ENCODE measurements at regions not wholly inside any gene's neighbourhood (a gene's known extent, or its start where the extent isn't known, plus 50 kb on each side); places are given as distances from the start of the nearest gene placed in this dataset.

DNA sequence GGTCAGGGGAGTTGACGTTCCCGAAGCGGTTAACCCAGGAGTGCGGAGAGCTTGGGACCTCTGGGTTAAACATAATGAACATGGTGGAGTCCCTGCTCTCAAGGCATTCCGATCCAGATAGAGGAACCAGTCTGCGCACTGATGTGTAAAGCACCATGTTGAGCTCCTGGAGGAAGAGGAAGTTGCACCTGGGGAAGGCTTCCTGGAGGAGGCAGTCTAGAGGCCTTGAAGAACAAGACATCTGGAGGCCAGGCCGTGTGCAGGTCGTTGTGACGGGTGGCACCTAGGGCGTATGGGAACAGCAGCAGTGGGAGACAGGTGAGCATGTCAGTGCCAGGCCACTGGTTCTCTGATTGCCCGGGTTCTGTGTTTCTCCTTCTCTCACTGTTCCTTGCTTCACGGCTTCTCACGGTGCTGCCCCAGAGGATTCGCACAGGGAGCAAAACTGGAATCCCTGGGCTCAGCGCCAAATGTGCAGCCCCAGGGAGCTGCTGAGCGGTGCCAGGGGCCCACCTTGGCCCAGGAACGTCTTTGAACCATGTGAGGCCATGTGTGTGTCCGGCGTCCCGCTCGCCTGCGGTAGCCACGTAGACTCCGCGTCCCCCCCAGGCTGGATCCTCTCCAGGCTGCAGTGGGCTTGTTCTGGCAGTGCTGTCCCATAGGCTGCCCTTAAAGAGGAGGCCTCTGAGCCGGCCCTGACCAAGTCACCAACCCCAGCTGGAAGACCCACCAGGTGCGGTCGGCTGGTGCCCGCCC, 122.9 kb upstream of the GALNT2 start:
- no peak overlapping the region for H3K4me3 ChIP-seq (ENCODE audit: severe bottlenecking)
- no peak overlapping the region for H3K27ac ChIP-seq (ENCODE audit: poor library complexity, severe bottlenecking)
- no peaks in the 10 kb centered on the region for H3K27me3 ChIP-seq (ENCODE audit: insufficient read depth, poor library complexity, severe bottlenecking)
- ATAC-seq (ENCODE audit: low read depth) (no peak), DNase-seq (ENCODE audit: low spot score) (no peak)
- H3K9me3 ChIP-seq (ENCODE audit: severe bottlenecking): no peaks in the 10 kb centered on the region
- peaks cover 3% of the 10 kb centered on the region for H3K4me1 ChIP-seq (ENCODE audit: insufficient read depth, poor library complexity, severe bottlenecking)
- no peaks in the 10 kb centered on the region for H3K36me3 ChIP-seq (ENCODE audit: low read depth)
- TF ChIP-seq, protein P1, sequence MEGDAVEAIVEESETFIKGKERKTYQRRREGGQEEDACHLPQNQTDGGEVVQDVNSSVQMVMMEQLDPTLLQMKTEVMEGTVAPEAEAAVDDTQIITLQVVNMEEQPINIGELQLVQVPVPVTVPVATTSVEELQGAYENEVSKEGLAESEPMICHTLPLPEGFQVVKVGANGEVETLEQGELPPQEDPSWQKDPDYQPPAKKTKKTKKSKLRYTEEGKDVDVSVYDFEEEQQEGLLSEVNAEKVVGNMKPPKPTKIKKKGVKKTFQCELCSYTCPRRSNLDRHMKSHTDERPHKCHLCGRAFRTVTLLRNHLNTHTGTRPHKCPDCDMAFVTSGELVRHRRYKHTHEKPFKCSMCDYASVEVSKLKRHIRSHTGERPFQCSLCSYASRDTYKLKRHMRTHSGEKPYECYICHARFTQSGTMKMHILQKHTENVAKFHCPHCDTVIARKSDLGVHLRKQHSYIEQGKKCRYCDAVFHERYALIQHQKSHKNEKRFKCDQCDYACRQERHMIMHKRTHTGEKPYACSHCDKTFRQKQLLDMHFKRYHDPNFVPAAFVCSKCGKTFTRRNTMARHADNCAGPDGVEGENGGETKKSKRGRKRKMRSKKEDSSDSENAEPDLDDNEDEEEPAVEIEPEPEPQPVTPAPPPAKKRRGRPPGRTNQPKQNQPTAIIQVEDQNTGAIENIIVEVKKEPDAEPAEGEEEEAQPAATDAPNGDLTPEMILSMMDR (IDR thresholded peaks at IDR 0.05; ENCODE audit: poor library complexity, severe bottlenecking): no peak

DNA sequence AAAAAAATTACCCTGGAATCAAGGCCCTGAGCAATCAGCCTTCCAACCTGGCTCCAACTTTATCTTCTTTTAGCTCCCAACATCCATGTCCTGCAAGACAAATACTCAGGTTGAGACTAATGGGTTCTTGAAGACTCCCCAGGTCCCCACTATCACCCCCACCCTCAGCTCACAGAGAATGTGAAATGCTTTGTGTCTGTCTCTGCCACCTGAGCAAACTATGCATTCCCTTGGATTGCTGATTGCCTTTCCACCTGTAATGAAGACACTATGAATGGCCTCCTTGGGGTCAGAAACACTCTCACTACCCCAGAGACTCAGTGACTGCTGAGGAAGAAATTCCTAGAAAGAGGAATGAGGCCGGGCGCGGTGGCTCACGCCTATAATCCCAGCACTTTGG, 121.2 kb upstream of the GALNT2 start:
- TF ChIP-seq, protein P1 (IDR thresholded peaks at IDR 0.05; ENCODE audit: poor library complexity, severe bottlenecking): no peak
- Histone ChIP-seq H3K4me3 (ENCODE audit: severe bottlenecking) (no peak overlapping the region), H3K4me1 (ENCODE audit: insufficient read depth, poor library complexity, severe bottlenecking) (peaks cover 3% of the 10 kb centered on the region), H3K9me3 (ENCODE audit: severe bottlenecking) (no peaks in the 10 kb centered on the region), H3K36me3 (ENCODE audit: low read depth) (no peaks in the 10 kb centered on the region), H3K27ac (ENCODE audit: poor library complexity, severe bottlenecking) (no peak overlapping the region), H3K27me3 (ENCODE audit: insufficient read depth, poor library complexity, severe bottlenecking) (no peaks in the 10 kb centered on the region)
- no peak for DNase-seq (ENCODE audit: low spot score)
- no peak for ATAC-seq (ENCODE audit: low read depth)

DNA sequence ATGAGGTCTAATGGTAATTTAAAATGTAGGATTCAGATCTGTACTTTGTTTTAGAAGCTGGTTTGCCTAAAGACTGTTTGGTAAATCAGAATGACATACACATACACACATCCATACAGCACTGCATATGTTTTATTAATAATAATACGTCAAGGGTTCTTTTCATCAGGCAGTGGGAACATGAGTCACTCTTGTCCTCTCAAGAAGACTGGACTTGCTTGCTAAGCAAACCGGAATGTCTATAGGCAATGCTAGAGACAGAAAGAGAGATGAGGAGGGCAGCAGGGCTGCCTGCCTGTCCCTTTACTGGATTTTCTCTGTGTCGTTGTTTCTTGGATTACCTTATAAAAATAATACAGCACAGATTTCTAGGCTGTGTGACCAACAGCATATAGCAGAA, 119.1 kb upstream of the GALNT2 start:
- TF ChIP-seq, protein P1 (IDR thresholded peaks at IDR 0.05; ENCODE audit: poor library complexity, severe bottlenecking): no peak
- H3K9me3 ChIP-seq (ENCODE audit: severe bottlenecking): no peaks in the 10 kb centered on the region
- no peaks in the 10 kb centered on the region for H3K27me3 ChIP-seq (ENCODE audit: insufficient read depth, poor library complexity, severe bottlenecking)
- H3K36me3 ChIP-seq (ENCODE audit: low read depth): no peaks in the 10 kb centered on the region
- no peak overlapping the region for H3K27ac ChIP-seq (ENCODE audit: poor library complexity, severe bottlenecking)
- H3K4me1 ChIP-seq (ENCODE audit: insufficient read depth, poor library complexity, severe bottlenecking): peaks cover 3% of the 10 kb centered on the region
- ATAC-seq (ENCODE audit: low read depth): peak; percentile 67; the same call in 2 of the 3 replicates
- DNase-seq (ENCODE audit: low spot score): no peak
- no peak overlapping the region for H3K4me3 ChIP-seq (ENCODE audit: severe bottlenecking)

DNA sequence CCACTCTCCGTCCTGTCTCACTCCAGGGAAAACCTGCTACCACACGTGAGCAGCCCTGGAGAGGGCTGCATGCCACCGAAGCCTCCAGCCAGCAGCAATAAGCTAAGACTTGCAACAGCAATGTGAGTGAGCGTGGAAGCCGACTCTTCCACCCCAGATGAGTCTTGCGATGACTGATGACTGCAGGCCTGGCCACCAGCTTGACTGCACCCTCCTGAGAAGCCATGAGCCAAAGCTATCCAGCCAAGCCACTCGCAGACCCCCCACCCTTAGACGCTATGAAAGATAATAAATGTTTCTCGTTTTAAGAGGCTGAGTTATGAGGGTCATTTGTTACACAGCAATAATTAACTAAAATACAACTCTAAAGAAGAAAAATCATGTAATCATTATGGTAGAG, 118.6 kb upstream of the GALNT2 start:
- Histone ChIP-seq H3K36me3 (ENCODE audit: low read depth) (no peaks in the 10 kb centered on the region), H3K9me3 (ENCODE audit: severe bottlenecking) (no peaks in the 10 kb centered on the region), H3K27ac (ENCODE audit: poor library complexity, severe bottlenecking) (no peak overlapping the region), H3K4me1 (ENCODE audit: insufficient read depth, poor library complexity, severe bottlenecking) (peaks cover 3% of the 10 kb centered on the region), H3K4me3 (ENCODE audit: severe bottlenecking) (no peak overlapping the region), H3K27me3 (ENCODE audit: insufficient read depth, poor library complexity, severe bottlenecking) (no peaks in the 10 kb centered on the region)
- DNase-seq (ENCODE audit: low spot score): no peak
- TF ChIP-seq, protein P1 (IDR thresholded peaks at IDR 0.05; ENCODE audit: poor library complexity, severe bottlenecking): no peak
- ATAC-seq (ENCODE audit: low read depth): no peak

DNA sequence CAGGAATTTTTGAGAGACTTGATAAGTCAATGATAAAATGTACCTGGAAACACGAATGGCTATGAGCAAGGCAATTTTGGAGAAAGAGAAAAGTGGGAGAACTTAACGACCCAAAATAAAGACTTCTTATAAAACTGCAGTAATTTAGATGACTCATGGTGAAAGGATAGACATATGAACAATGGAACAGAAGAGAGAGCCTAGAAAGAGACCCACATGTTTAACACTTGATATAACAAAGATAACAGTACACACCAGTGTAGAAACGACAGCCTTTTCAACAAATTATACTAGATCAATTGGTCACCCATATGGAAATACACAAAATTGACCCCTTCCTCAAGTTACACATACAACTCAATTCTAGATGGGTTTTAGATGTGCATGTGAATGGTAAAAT, 117.5 kb upstream of the GALNT2 start:
- H3K4me1 ChIP-seq (ENCODE audit: insufficient read depth, poor library complexity, severe bottlenecking): peaks cover 3% of the 10 kb centered on the region
- no peak overlapping the region for H3K4me3 ChIP-seq (ENCODE audit: severe bottlenecking)
- no peak for DNase-seq (ENCODE audit: low spot score)
- TF ChIP-seq, protein P1 (IDR thresholded peaks at IDR 0.05; ENCODE audit: poor library complexity, severe bottlenecking): no peak
- no peaks in the 10 kb centered on the region for H3K9me3 ChIP-seq (ENCODE audit: severe bottlenecking)
- H3K27me3 ChIP-seq (ENCODE audit: insufficient read depth, poor library complexity, severe bottlenecking): no peaks in the 10 kb centered on the region
- ATAC-seq (ENCODE audit: low read depth): no peak
- H3K27ac ChIP-seq (ENCODE audit: poor library complexity, severe bottlenecking): no peak overlapping the region
- H3K36me3 ChIP-seq (ENCODE audit: low read depth): no peaks in the 10 kb centered on the region
